Activated CD4-positive, alpha-beta T cell treated with anti-CD3 and anti-CD28 coated beads, Interleukin-2, Interleukin-6, amounts not matched to agents 100 ng/mL and 50 ng/mL, durations not matched to agents 16 hours and 8 hours (primary cell): ENCODE measurements at regions not wholly inside any gene's neighbourhood (a gene's known extent, or its start where the extent isn't known, plus 50 kb on each side); places are given as distances from the start of the nearest gene placed in this dataset.
"Not testable (repeated sequence)": the region's sequence is repeated elsewhere in the genome, so short reads cannot be mapped to it uniquely, and the experiment has no call there.

Experiments
- DNase-seq: peaks from one replicate; pipeline ENCODE4 v3.0.0-alpha.2; 2020

DNA sequence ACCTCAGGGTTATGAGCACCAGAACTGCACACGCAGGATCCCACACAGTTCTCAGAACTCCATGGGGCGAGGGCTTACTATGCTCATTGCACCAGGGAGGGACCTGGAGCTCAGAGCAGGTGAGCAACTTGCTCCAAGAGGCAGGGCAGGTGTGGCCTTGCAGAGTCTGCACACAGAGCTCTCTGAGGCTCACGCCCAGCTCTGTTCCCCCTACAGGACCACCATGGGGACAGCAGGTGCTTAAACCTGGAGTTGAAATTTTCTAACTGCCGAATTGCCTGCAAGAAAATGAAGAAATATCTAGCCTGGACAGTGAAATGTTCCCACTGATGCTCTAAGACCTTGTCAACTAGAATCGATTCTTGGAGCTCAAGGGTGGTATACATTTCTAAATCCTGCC, 49.9 kb upstream of the MSMB start:
- not testable (repeated sequence) for DNase-seq

GRCh38 chr10:46096446-46096845, 50.4 kb upstream of the MSMB start:
- no peak for DNase-seq

DNA sequence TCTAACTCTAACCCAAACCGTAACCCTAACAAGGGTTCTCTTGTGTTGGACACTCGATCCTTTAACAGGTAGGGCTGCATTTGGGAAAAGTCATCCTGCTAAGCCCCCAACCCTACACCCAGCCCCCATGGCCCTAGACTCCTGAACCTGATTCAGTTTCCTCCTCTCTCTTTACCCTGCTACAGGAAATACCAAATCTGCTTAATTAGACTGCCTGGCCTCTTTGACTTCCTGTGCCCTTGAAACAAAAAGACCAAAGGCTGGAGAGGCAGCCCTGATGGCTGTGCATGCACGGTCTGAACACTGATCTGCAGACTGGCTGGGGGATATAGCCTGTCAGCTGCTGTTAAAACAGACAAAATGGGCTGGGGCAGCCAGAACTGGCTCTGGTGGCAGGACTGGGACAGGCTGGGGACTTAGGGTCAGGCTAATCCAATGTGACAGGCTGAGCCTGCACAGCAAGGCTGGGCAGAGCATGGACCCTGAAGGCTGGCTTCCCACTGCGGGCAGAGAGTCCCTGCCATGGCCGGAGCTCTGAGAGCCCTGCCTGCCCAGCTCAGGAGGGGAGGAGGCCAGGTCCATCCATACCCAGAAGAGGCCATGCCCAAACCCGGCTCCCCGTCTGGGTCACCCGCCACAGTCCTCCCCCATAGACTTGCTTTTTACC, 51.0 kb upstream of the MSMB start:
- peak; percentile 17 for DNase-seq

DNA sequence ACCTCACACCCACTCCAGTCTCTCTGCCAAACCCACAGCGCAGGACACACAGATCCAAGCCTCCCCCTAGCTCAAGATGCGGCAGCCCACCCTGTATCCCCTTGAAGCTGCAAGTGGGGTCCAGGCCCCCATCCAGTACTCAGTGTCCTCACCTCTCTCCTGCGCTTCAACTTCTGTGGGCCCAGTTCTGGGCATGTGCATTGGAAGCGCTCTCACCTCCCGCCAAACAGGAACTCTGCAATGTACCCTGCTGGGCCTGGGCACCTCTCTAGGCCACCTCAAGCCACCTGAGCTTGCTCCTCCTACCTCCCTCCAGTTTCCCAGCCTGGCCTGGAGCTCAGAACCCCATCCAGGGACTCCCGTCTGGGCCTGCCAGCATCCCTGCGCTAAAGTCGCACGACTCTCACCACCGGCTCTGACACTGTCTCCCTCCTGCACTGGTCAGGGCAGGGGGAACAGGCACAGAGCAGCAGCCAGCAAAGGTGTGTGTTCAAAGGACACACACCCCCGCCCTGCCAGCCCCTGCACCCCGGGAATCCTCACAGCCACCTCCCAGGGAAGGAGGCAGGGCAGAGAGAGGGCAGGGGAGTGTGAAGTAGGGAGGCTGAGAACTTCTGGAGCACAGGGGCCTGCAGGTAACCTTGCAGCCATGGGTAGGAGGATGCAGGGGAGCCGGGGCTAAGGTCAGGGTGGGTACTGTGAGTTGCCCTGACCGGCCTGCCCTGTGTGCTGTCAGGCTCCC, 51.7 kb upstream of the MSMB start:
- DNase-seq = no peak

DNA sequence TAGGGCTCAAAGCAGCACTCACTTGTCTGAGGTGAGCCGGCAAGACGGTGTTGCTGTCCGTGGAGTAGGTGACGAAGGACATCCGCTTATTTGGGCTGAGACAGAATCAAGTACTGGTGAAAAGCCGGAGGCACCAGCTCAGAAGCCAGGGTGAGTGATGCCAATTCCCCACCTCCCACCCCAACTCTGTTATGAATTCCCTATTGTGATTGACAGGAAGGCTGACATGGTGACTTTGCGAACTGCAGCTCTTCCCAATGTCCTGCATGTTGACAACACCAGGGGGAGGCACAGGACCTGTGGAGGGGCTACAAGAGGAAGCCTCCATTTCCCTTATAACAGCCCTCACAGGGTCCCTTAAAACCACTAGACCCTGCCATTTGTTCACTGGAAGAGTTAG, 52.3 kb upstream of the MSMB start:
- no peak for DNase-seq

- not testable (repeated sequence) for DNase-seq
These were observed 52.9 kb upstream of the MSMB start for GRCh38 chr10:46098925-46099324.

DNA sequence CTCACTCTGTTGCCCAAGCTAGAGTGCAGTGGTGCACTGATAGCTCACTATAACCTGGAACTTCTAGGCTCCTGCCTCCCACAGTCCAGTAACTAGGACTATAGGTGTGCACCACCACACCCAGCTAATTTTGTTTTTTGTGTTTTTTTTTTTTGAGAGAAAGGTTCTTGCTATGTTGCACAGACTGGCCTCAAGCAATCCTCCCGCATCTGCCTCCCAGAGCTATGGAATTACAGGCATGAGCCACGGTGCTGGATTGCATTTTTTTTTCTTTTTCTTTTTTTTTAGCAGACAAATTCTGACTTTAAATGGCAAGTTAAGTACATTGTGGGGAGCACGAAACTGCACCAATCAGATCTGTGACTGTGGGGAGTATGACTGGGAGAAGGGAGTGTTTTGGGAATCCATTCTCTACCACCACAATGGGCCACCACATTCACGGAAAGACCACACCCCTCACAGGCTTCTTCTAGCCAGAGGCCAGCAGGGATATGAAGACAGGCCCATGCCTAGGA, 58.1 kb upstream of the MSMB start:
- no peak for DNase-seq

- not testable (repeated sequence) for DNase-seq
These were observed 59.3 kb upstream of the MSMB start for GRCh38 chr10:46105416-46105815.

- DNase-seq = not testable (repeated sequence)
These were observed 59.9 kb upstream of the MSMB start for GRCh38 chr10:46105856-46106409.

DNA sequence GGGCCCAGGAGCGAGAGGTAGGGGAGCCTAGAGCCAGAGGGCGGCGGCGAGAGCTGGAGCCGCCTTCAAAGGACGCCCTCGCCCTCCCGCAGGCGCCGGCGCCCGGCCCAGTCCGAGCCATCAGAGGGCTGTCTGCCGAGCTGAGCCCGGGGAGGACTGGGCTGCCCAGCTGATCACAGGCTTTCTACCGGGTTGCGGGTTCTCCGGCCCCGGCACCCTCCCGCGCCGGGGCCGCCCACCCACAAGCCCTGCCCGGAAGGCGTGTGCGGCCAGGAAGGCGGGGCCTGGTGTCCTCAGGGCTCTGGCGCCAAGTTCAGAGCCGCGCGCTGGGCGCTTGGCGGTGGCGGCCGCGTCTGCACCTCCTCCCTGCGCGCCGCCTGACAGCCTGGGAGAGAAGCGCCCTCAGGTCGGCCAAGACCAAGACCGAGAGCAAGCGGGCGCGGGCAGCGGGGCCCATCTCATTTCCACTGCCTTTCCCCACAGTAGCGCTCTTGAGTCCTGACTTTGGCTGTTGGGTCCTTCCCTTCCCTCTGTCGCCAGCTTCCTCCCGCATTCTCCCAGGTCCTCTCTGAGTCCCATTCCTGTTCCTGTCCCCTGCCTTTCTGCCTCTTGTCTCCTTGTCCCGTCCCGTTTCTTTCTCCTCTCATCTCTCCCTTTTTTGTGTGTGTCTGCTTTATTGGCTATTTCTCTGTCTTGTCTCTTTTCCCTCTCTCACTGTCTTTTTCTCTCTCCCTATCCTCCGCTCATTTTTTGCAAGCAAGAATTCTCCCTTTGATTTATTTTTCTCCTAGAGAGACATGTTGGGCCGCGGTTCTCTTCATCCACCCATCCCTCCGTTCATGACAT, 60.6 kb upstream of the MSMB start:
- peak; percentile 58 for DNase-seq

DNA sequence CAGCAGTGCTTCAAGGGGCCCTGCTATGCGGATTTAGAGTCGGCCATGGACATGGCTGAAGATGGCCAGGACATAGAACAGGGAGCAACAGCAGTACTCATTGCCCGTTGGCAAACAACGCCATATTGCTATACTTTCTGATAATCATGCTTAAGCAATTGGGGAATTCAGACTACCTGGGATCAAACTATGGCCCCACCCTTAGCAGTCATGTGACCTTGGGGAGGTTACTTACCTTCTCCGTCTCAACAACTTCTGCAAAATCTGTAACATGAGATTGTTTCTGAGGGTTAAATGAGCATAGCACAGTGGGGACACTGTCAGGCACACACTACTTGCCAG, 62.1 kb upstream of the MSMB start:
- not testable (repeated sequence) for DNase-seq

- DNase-seq = not testable (repeated sequence)
These were observed 108.2 kb upstream of the MSMB start for GRCh38 chr10:46154271-46154670.

- not testable (repeated sequence) for DNase-seq
These were observed 108.6 kb upstream of the MSMB start for GRCh38 chr10:46154683-46155082.

- DNase-seq = not testable (repeated sequence)
These were observed 110.8 kb upstream of the MSMB start for GRCh38 chr10:46156866-46157265.

DNA sequence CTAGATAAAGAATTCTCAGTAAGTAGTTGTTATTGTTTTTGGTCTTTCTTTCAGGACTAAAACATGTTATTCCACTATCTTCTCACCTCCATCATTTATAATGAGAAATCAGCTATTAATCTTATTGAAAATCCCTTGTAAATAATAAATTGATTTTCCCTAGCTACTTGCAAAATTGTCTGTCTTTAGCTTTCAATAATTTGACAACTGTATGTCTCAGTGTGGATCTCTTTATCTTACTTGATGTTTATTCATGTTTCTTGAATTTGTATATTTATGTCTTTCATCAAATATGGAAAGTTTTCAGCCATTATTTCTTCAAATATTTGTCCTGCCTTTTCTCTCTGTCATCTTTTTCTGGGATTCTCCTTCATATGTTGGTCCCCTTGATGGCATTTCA, 117.1 kb upstream of the ANTXRL start:
- DNase-seq = no peak

GRCh38 chr10:46170789-46171188, 116.0 kb upstream of the ANTXRL start:
- DNase-seq = no peak

DNA sequence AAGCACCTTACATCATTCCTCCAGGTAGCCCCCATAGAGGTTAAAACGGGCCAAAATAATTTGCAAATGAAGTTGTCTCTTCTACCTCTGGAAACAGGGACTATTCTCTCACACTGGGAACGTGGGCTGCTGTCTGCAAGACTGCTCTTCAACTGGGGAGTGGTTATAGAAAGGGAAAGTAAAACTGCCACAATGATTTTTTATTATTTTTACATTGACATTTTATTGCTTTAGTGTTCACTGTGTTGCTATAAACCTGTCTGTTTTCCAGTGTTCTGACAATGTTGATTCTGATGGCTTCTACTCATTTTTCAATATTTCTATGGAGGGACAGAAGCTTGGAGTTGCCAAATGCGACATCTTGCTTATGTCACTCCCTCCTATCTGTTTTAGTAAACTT, 115.1 kb upstream of the ANTXRL start:
- no peak for DNase-seq

DNA sequence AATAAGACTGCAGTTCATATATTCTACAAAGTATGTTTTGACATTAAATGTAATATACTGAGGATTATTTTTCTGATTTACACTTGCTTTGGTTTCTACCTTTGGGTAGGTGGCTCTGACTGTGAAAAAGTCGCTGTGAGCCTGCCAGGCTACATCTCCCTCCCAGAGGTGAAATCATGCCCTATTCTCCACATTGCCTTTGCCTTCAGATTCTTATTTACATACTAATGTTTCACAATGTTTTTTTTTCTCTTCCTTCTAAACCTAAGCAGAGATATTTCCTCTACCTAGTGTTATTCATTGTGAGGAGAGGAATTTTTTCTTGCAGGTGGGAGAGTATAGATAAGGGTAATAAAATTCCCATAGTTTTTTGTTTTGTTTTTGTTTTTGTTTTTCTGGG, 111.5 kb upstream of the ANTXRL start:
- no peak for DNase-seq

- DNase-seq = no peak
These were observed 111.0 kb upstream of the ANTXRL start for GRCh38 chr10:46175831-46176230.

DNA sequence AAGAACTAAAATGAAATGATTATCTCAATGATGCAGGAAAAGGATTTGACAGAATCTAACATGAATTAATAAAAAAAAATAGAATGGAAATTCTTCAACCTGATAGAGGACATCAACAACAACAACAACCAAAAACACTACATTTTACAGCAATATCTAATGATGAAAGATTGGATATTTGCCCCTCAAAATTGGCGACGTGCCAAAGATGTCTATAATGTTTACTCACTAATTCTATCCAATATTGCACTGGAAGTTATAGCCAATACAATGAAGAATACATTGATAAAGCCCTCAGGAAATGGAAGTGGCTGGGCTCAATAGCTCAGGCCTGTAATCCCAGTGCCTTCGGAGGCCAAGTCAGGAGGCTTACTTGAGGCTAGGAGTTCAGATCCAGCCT, 99.4 kb upstream of the ANTXRL start:
- not testable (repeated sequence) for DNase-seq

DNA sequence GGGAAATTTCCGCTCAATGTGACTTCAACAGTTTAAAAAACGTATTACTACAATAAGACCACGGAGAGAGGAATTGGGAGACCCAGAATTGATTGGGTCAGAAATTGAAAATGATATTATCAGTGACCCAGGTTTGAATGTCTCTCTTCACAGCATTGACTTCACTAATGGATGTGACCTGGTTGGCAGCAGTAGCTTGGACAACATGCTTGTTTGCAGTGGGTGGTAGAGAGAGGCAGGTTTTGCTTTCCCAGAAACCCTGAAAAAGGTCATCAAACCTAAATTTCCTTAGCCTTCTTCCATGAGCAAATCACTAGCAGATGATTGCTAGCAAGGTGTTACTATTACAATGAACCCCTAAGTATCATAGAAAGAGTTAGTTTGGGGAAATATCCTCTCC, 89.7 kb upstream of the ANTXRL start:
- DNase-seq = no peak

DNA sequence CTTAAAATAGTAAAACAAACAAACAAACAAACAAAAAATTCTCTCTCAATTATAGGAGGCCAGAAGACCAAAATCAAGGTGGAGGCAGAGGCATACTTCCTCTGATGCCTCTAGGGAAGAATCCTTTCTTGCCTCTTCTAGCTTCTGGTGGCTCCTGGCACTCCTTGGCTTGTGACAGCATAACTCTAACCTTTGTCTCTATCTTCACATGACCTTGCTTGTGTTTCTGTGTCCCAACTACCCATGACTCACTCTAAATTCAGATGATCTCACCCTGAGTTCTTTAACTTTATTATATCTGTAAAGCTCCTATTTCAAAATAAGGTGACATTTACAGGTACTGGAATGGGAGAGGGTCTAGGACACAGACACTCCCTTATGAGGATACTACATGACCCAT, 88.3 kb upstream of the ANTXRL start:
- no peak for DNase-seq

GRCh38 chr10:46202405-46202804, 84.4 kb upstream of the ANTXRL start:
- DNase-seq = not testable (repeated sequence)
